HPDE6-E6E7 (cell line): ENCODE measurements at regions not wholly inside any gene's neighbourhood (a gene's known extent, or its start where the extent isn't known, plus 50 kb on each side); places are given as distances from the start of the nearest gene placed in this dataset.

Experiments
- DNase-seq: peaks from one replicate; pipeline ENCODE4 v3.0.0; 2011; ENCODE audit warnings: missing footprints; ENCODE audit errors: extremely low spot score

GRCh38 chr2:103028181-103028580 lies 266.4 kb downstream of the TMEM182 start:
- DNase-seq: no peak
